CD4-positive, alpha-beta T cell treated with Interleukin-6 at 100 ng/mL for 8 hours (primary cell): ENCODE measurements at regions not wholly inside any gene's neighbourhood (a gene's known extent, or its start where the extent isn't known, plus 50 kb on each side); places are given as distances from the start of the nearest gene placed in this dataset.

ENCODE experiments used
- DNase-seq: peaks from one replicate; pipeline ENCODE4 v3.0.0-alpha.2; 2020; ENCODE audit warnings: mixed read lengths, low spot score

GRCh38 chr14:100399052-100399849, 76.1 kb downstream of the SLC25A47 start:
- no peak for DNase-seq

- no peak for DNase-seq
These were observed 77.0 kb downstream of the SLC25A47 start for GRCh38 chr14:100400115-100400514.

GRCh38 chr14:100401031-100401692, 78.0 kb downstream of the SLC25A47 start:
- DNase-seq: no peak

- no peak for DNase-seq
These were observed 78.7 kb downstream of the SLC25A47 start for GRCh38 chr14:100401792-100402191.

GRCh38 chr14:100402631-100403030, 79.5 kb downstream of the SLC25A47 start:
- DNase-seq: no peak

GRCh38 chr14:100403105-100403504, 80.0 kb downstream of the SLC25A47 start:
- no peak for DNase-seq

- no peak for DNase-seq
These were observed 80.7 kb downstream of the SLC25A47 start for GRCh38 chr14:100403802-100404365.

- no peak for DNase-seq
These were observed 81.3 kb downstream of the SLC25A47 start for GRCh38 chr14:100404419-100404818.

- no peak for DNase-seq
These were observed 82.8 kb downstream of the SLC25A47 start for GRCh38 chr14:100405760-100406455.

GRCh38 chr14:100406505-100407131, 83.5 kb downstream of the SLC25A47 start:
- DNase-seq: peak; percentile 30

GRCh38 chr14:100407376-100408102, 84.4 kb downstream of the SLC25A47 start:
- DNase-seq: no peak

GRCh38 chr14:100408350-100409002, 85.3 kb downstream of the SLC25A47 start:
- no peak for DNase-seq

- DNase-seq: no peak
These were observed 85.8 kb downstream of the SLC25A47 start for GRCh38 chr14:100409003-100409360.

GRCh38 chr14:100409651-100410050, 86.5 kb downstream of the SLC25A47 start:
- no peak for DNase-seq

- DNase-seq: no peak
These were observed 87.0 kb downstream of the SLC25A47 start for GRCh38 chr14:100410056-100410565.

GRCh38 chr14:100413699-100414098, 90.6 kb downstream of the SLC25A47 start:
- no peak for DNase-seq

GRCh38 chr14:100415226-100415625, 92.1 kb downstream of the SLC25A47 start:
- no peak for DNase-seq

- no peak for DNase-seq
These were observed 93.0 kb downstream of the SLC25A47 start for GRCh38 chr14:100416081-100416680.

- DNase-seq: no peak
These were observed 94.1 kb downstream of the SLC25A47 start for GRCh38 chr14:100416921-100417860.
